SK-N-SH (cell line): ENCODE measurements at regions not wholly inside any gene's neighbourhood (a gene's known extent, or its start where the extent isn't known, plus 50 kb on each side); places are given as distances from the start of the nearest gene placed in this dataset.

ENCODE experiments used
- CTCF ChIA-PET: fragments of 300-600, 350-600 bp; formaldehyde crosslinking; extraction: SDS; loops from one replicate; lab custom pipeline; 2021; lab: Yijun Ruan, JAX
- POLR2A ChIA-PET: fragments of 350-600 bp; sonication (Branson Sonifier 250); formaldehyde crosslinking; extraction: SDS; loops from one replicate; lab custom pipeline; 2020; ENCODE audit warnings: antibody characterized with exemption, inconsistent platforms; lab: Yijun Ruan, JAX
- DNase-seq: peaks from one replicate; pipeline ENCODE4 v3.0.0; 2012
- H2AFZ ChIP-seq: fragments of 200-600 bp; sonication (generic); 2 replicates; pipeline ENCODE4 v1.8.1; 2016; ENCODE audit warnings: antibody characterized with exemption, mild to moderate bottlenecking, low read depth
- H3F3A ChIP-seq: fragments of 200-600 bp; sonication (generic); replicated peaks from 2 replicates; pipeline ENCODE3; 2016; ENCODE audit warnings: antibody characterized with exemption, mild to moderate bottlenecking; ENCODE audit not compliant: insufficient read depth
- H3K27ac ChIP-seq, 2 experiments: fragments of 200-500 bp in 1 of 2; fragments of 200-600 bp in 1 of 2; sonication (Bioruptor generic) in 1 of 2; sonication (generic), shearing (Covaris generic) in 1 of 2; 2 replicates each; pipeline versions ENCODE4 v1.5.1 to v1.6.1; 2014 to 2016; ENCODE audit warnings: low read depth in 2 of 2, inconsistent platforms in 1 of 2, low read length in 1 of 2, mild to moderate bottlenecking in 1 of 2, mixed read lengths in 1 of 2
- H3K27me3 ChIP-seq: fragments of 200-600 bp; sonication (generic), shearing (Covaris generic); 2 replicates; pipeline ENCODE4 v1.6.1; 2016; ENCODE audit warnings: mixed run types; ENCODE audit not compliant: insufficient read depth
- H3K36me3 ChIP-seq, 2 experiments: fragments of 200-500 bp in 1 of 2; fragments of 200-600 bp in 1 of 2; sonication (Bioruptor generic) in 1 of 2; sonication (generic) in 1 of 2; replicated peaks in 1 of 2; 2 replicates each; pipeline versions ENCODE3 to v1.5.1; 2014 to 2016; ENCODE audit warnings: low read length in 1 of 2, mild to moderate bottlenecking in 1 of 2; ENCODE audit not compliant: insufficient read depth in 2 of 2, control insufficient read depth in 1 of 2
- H3K4me1 ChIP-seq, 2 experiments: fragments of 200-500 bp in 1 of 2; fragments of 200-600 bp in 1 of 2; sonication (Bioruptor generic) in 1 of 2; sonication (generic), shearing (Covaris generic) in 1 of 2; 2 replicates each; pipeline versions ENCODE4 v1.5.1 to v1.6.1; 2014 to 2016; ENCODE audit warnings: low read depth in 1 of 2, low read length in 1 of 2, mixed run types in 1 of 2; ENCODE audit not compliant: insufficient read depth in 2 of 2, control insufficient read depth in 1 of 2
- H3K4me2 ChIP-seq: fragments of 200-600 bp; sonication (generic), shearing (Covaris generic); 2 replicates; pipeline ENCODE4 v1.6.1; 2017; ENCODE audit warnings: mixed run types
- H3K4me3 ChIP-seq, 2 experiments: fragments of 200-500 bp in 1 of 2; fragments of 200-600 bp in 1 of 2; sonication (Bioruptor generic) in 1 of 2; sonication (generic), shearing (Covaris generic) in 1 of 2; 2 replicates each; pipeline versions ENCODE4 v1.5.1 to v1.8.1; 2014 to 2016; ENCODE audit warnings: low read depth in 2 of 2, inconsistent platforms in 1 of 2, low read length in 1 of 2, mild to moderate bottlenecking in 1 of 2, mixed read lengths in 1 of 2, moderate library complexity in 1 of 2
- H3K79me2 ChIP-seq: fragments of 200-600 bp; sonication (generic); 2 replicates; pipeline ENCODE4 v1.8.1; 2017; ENCODE audit warnings: mild to moderate bottlenecking; ENCODE audit not compliant: insufficient read depth
- H3K9ac ChIP-seq: fragments of 200-600 bp; sonication (generic); 2 replicates; pipeline ENCODE4 v1.6.1; 2017; ENCODE audit warnings: mixed run types
- H3K9me2 ChIP-seq: fragments of 200-600 bp; sonication (generic); 2 replicates; pipeline ENCODE4 v1.6.1; 2017; ENCODE audit warnings: mixed run types
- H3K9me3 ChIP-seq: fragments of 200-600 bp; sonication (generic); 2 replicates; pipeline ENCODE4 v1.6.1; 2017; ENCODE audit warnings: mixed run types, mild to moderate bottlenecking, moderate library complexity
- H4K20me1 ChIP-seq: fragments of 200-600 bp; sonication (generic); 2 replicates; pipeline ENCODE4 v1.6.1; 2017; ENCODE audit warnings: mild to moderate bottlenecking, mixed run types; ENCODE audit not compliant: insufficient read depth
- CHD2 ChIP-seq: fragments of 150-350 bp; IDR thresholded peaks from 2 replicates; pipeline ENCODE4 v1.6.1; 2018; ENCODE audit warnings: low read length; ENCODE audit not compliant: partially characterized antibody
- EP300 ChIP-seq, 2 experiments: IDR thresholded peaks; 2 replicates each; pipeline versions ENCODE4 v1.4.0 to v1.6.1; 2012; ENCODE audit warnings: borderline replicate concordance in 1 of 2, low read depth in 1 of 2, low read length in 1 of 2
- FOSL2 ChIP-seq: IDR thresholded peaks from 2 replicates; pipeline ENCODE4 v1.4.0; 2012; ENCODE audit warnings: low read depth, mild to moderate bottlenecking, moderate library complexity, borderline replicate concordance
- FOXJ3 ChIP-seq: sonication (generic); formaldehyde crosslinking; IDR thresholded peaks from 2 replicates; pipeline ENCODE4 v1.5.1; 2020; ENCODE audit warnings: mild to moderate bottlenecking, missing genetic modification reagents
- FOXM1 ChIP-seq: IDR thresholded peaks from 2 replicates; pipeline ENCODE4 v1.4.0; 2012; ENCODE audit warnings: low read depth, mild to moderate bottlenecking
- JUND ChIP-seq: IDR thresholded peaks from 2 replicates; pipeline ENCODE4 v1.4.0; 2012
- MEF2A ChIP-seq: IDR thresholded peaks from 2 replicates; pipeline ENCODE4 v1.4.0; 2012; ENCODE audit warnings: low read depth, borderline replicate concordance
- NRF1 ChIP-seq: IDR thresholded peaks from 2 replicates; pipeline ENCODE4 v1.6.1; 2012; ENCODE audit warnings: low read depth, mild to moderate bottlenecking, low read length
- POLR2AphosphoS5 ChIP-seq: IDR thresholded peaks from 2 replicates; pipeline ENCODE4 v1.6.1; 2012; ENCODE audit warnings: low read depth, low read length
- RAD21 ChIP-seq: IDR thresholded peaks from 2 replicates; pipeline ENCODE4 v1.6.1; 2012; ENCODE audit warnings: mild to moderate bottlenecking, low read length
- RCOR1 ChIP-seq: fragments of 150-350 bp; IDR thresholded peaks from 2 replicates; pipeline ENCODE4 v1.6.1; 2017; ENCODE audit warnings: antibody characterized with exemption, low read length
- RXRA ChIP-seq: IDR thresholded peaks from 2 replicates; pipeline ENCODE4 v1.4.0; 2012; ENCODE audit warnings: low read depth, mild to moderate bottlenecking, borderline replicate concordance
- SMC3 ChIP-seq: IDR thresholded peaks from 2 replicates; pipeline ENCODE4 v1.6.1; 2012; ENCODE audit warnings: low read depth, low read length, improper control_type of control experiment
- TCF12 ChIP-seq: IDR thresholded peaks from 2 replicates; pipeline ENCODE4 v1.4.0; 2012
- TEAD4 ChIP-seq: IDR thresholded peaks from 2 replicates; pipeline ENCODE4 v1.4.0; 2012; ENCODE audit warnings: mild to moderate bottlenecking, borderline replicate concordance; ENCODE audit not compliant: insufficient read depth
- WGBS: methylation state at CpG from one replicate; pipeline ENCODE4 v1.1.6; 2017; ENCODE audit warnings: low lambda C conversion rate; 5-methylcytosine and 5-hydroxymethylcytosine counted together
- TF ChIP-seq, protein P1 (sequence below): IDR thresholded peaks from 2 replicates; pipeline ENCODE4 v1.6.1; 2012; ENCODE audit warnings: mild to moderate bottlenecking, low read depth, low read length, moderate library complexity
- TF ChIP-seq, protein P2 (sequence below): fragments of 150-350 bp; IDR thresholded peaks from 2 replicates; pipeline ENCODE4 v1.6.1; 2017; ENCODE audit warnings: antibody characterized with exemption, low read length, low read depth, borderline replicate concordance
- TF ChIP-seq, protein P3 (sequence below): IDR thresholded peaks from 2 replicates; pipeline ENCODE4 v1.4.0; 2012; ENCODE audit warnings: low read depth, borderline replicate concordance
- TF ChIP-seq, protein P4 (sequence below): IDR thresholded peaks from 2 replicates; pipeline ENCODE4 v1.4.0; 2012; ENCODE audit warnings: low read depth, borderline replicate concordance
- TF ChIP-seq, protein P5 (sequence below): fragments of 200-600 bp; sonication (generic); IDR thresholded peaks from 2 replicates; pipeline ENCODE4 v1.6.1; 2017; ENCODE audit warnings: antibody characterized with exemption, mild to moderate bottlenecking, moderate library complexity

DNA sequence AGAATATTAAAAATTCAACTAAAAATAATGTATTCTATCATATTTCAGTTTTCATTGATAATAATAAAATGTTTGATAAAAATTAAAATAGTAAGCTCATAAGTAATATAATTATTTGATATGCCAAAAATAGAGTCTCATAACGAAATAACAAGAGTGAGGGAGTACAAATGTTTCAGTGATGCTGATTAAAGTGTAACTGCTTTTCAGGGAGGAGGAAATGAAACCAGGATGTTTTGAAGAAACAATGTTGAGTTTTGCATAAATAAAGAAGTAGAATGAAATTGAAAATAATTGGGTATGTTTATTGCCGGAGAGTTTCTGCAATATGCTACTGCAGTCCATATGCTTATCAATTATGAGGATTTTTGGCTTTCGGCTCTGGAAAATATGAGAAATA lies 1159.8 kb upstream of the ADGRL2 start:
- Histone ChIP-seq H3K4me2 (no peak overlapping the region), H3K27ac (no peak overlapping the region), H3K79me2 (no peaks in the 10 kb centered on the region), H3K9ac (no peak overlapping the region), H3F3A (no peaks in the 10 kb centered on the region), H3K36me3 (no peaks in the 10 kb centered on the region), H3K9me2 (no peaks in the 10 kb centered on the region), H2AFZ (no peak overlapping the region), H3K4me1 (no peaks in the 10 kb centered on the region), H3K27me3 (no peaks in the 10 kb centered on the region)
- CTCF ChIA-PET, result interaction anchor here (0.8 kb wide), 1 partner anchor 12 kb away, joined by 4 read pairs; no protein-coding TSS in a partner anchor
- TF ChIP-seq FOXM1 (no peak), SMC3 (no peak), RAD21 (no peak), FOSL2 (no peak), RXRA (no peak), JUND (no peak), NRF1 (no peak), RCOR1 (no peak), FOXJ3 (CRISPR knock-in tag) (no peak), MEF2A (no peak), TCF12 (no peak), EP300 (IDR thresholded peaks at IDR 0.05; ENCODE audit: borderline replicate concordance in 1 of 2, low read depth in 1 of 2, low read length in 1 of 2) (no peak), POLR2AphosphoS5 (no peak), TEAD4 (no peak), CHD2 (no peak)
- TF ChIP-seq, protein P1, sequence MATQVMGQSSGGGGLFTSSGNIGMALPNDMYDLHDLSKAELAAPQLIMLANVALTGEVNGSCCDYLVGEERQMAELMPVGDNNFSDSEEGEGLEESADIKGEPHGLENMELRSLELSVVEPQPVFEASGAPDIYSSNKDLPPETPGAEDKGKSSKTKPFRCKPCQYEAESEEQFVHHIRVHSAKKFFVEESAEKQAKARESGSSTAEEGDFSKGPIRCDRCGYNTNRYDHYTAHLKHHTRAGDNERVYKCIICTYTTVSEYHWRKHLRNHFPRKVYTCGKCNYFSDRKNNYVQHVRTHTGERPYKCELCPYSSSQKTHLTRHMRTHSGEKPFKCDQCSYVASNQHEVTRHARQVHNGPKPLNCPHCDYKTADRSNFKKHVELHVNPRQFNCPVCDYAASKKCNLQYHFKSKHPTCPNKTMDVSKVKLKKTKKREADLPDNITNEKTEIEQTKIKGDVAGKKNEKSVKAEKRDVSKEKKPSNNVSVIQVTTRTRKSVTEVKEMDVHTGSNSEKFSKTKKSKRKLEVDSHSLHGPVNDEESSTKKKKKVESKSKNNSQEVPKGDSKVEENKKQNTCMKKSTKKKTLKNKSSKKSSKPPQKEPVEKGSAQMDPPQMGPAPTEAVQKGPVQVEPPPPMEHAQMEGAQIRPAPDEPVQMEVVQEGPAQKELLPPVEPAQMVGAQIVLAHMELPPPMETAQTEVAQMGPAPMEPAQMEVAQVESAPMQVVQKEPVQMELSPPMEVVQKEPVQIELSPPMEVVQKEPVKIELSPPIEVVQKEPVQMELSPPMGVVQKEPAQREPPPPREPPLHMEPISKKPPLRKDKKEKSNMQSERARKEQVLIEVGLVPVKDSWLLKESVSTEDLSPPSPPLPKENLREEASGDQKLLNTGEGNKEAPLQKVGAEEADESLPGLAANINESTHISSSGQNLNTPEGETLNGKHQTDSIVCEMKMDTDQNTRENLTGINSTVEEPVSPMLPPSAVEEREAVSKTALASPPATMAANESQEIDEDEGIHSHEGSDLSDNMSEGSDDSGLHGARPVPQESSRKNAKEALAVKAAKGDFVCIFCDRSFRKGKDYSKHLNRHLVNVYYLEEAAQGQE, result no peak
- TF ChIP-seq, protein P2, sequence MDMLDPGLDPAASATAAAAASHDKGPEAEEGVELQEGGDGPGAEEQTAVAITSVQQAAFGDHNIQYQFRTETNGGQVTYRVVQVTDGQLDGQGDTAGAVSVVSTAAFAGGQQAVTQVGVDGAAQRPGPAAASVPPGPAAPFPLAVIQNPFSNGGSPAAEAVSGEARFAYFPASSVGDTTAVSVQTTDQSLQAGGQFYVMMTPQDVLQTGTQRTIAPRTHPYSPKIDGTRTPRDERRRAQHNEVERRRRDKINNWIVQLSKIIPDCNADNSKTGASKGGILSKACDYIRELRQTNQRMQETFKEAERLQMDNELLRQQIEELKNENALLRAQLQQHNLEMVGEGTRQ, result no peak
- TF ChIP-seq, protein P3, sequence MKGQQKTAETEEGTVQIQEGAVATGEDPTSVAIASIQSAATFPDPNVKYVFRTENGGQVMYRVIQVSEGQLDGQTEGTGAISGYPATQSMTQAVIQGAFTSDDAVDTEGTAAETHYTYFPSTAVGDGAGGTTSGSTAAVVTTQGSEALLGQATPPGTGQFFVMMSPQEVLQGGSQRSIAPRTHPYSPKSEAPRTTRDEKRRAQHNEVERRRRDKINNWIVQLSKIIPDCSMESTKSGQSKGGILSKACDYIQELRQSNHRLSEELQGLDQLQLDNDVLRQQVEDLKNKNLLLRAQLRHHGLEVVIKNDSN, result no peak
- TF ChIP-seq, protein P4, sequence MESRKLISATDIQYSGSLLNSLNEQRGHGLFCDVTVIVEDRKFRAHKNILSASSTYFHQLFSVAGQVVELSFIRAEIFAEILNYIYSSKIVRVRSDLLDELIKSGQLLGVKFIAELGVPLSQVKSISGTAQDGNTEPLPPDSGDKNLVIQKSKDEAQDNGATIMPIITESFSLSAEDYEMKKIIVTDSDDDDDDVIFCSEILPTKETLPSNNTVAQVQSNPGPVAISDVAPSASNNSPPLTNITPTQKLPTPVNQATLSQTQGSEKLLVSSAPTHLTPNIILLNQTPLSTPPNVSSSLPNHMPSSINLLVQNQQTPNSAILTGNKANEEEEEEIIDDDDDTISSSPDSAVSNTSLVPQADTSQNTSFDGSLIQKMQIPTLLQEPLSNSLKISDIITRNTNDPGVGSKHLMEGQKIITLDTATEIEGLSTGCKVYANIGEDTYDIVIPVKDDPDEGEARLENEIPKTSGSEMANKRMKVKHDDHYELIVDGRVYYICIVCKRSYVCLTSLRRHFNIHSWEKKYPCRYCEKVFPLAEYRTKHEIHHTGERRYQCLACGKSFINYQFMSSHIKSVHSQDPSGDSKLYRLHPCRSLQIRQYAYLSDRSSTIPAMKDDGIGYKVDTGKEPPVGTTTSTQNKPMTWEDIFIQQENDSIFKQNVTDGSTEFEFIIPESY, result no peak
- TF ChIP-seq, protein P5, sequence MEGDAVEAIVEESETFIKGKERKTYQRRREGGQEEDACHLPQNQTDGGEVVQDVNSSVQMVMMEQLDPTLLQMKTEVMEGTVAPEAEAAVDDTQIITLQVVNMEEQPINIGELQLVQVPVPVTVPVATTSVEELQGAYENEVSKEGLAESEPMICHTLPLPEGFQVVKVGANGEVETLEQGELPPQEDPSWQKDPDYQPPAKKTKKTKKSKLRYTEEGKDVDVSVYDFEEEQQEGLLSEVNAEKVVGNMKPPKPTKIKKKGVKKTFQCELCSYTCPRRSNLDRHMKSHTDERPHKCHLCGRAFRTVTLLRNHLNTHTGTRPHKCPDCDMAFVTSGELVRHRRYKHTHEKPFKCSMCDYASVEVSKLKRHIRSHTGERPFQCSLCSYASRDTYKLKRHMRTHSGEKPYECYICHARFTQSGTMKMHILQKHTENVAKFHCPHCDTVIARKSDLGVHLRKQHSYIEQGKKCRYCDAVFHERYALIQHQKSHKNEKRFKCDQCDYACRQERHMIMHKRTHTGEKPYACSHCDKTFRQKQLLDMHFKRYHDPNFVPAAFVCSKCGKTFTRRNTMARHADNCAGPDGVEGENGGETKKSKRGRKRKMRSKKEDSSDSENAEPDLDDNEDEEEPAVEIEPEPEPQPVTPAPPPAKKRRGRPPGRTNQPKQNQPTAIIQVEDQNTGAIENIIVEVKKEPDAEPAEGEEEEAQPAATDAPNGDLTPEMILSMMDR, result no peak
- TF ChIP-seq, all 33 proteins: peak for 0
- 81% methylated on average over 3 of the region's 3 CpGs for WGBS
- POLR2A ChIA-PET, result no interaction called here
- DNase-seq, result no peak
- no peaks in the 10 kb centered on the region for H3K9me3 ChIP-seq
- no peaks in the 10 kb centered on the region for H4K20me1 ChIP-seq
- no peak overlapping the region for H3K4me3 ChIP-seq
